H1 (cell line): ENCODE measurements at regions not wholly inside any gene's neighbourhood (a gene's known extent, or its start where the extent isn't known, plus 50 kb on each side); places are given as distances from the start of the nearest gene placed in this dataset.
A peak's percentile ranks its signal among the peaks of the same experiment; 100 is the strongest.

Experiments used
- CTCF ChIA-PET: fragments of 300-600 bp; sonication (Branson Sonifier 250); formaldehyde crosslinking; loops from one replicate; lab custom pipeline; 2021; ENCODE audit not compliant: partially characterized antibody; lab: Charles Lee
- POLR2A ChIA-PET: fragments of 300-600 bp; sonication (Branson Sonifier 250); formaldehyde crosslinking; loops from one replicate; lab custom pipeline; 2021; ENCODE audit warnings: inconsistent platforms; ENCODE audit not compliant: partially characterized antibody; lab: Charles Lee
- DNase-seq, 2 experiments: peaks; one replicate each; pipeline versions ENCODE4 v3.0.0 to v3.0.0-alpha.2; 2010 to 2022; ENCODE audit warnings: low spot score in 2 of 2, low read depth in 1 of 2, mixed read lengths in 1 of 2
- FAIRE-seq: peaks from 2 replicates; lab custom pipeline; 2011; peaks lifted over from hg19 to GRCh38; lab: Jason Lieb, UNC
- H2AFZ ChIP-seq: 2 replicates; pipeline ENCODE4 v1.8.1; 2012; ENCODE audit warnings: low read length, inconsistent platforms
- H2AK5ac ChIP-seq: 2 replicates; pipeline ENCODE4 v1.6.1; 2013; ENCODE audit warnings: low read depth, low read length
- H2BK120ac ChIP-seq: replicated peaks from 2 replicates; pipeline ENCODE3; 2013; ENCODE audit warnings: low read depth, low read length, inconsistent platforms
- H2BK12ac ChIP-seq: 2 replicates; pipeline ENCODE4 v1.6.1; 2013; ENCODE audit warnings: low read depth, low read length
- H2BK15ac ChIP-seq: 2 replicates; pipeline ENCODE4 v1.6.1; 2013; ENCODE audit warnings: low read length
- H2BK20ac ChIP-seq: 2 replicates; pipeline ENCODE4 v1.6.1; 2013; ENCODE audit warnings: low read length
- H2BK5ac ChIP-seq: 2 replicates; pipeline ENCODE4 v1.6.1; 2013; ENCODE audit warnings: low read depth, low read length
- H3K14ac ChIP-seq: 2 replicates; pipeline ENCODE4 v1.6.1; 2013; ENCODE audit warnings: inconsistent platforms; ENCODE audit not compliant: insufficient read length
- H3K18ac ChIP-seq: 2 replicates; pipeline ENCODE4 v1.6.1; 2013; ENCODE audit warnings: low read length; ENCODE audit errors: extremely low read depth
- H3K23ac ChIP-seq: 2 replicates; pipeline ENCODE4 v1.6.1; 2013; ENCODE audit warnings: inconsistent platforms; ENCODE audit not compliant: insufficient read length
- H3K23me2 ChIP-seq: 2 replicates; pipeline ENCODE4 v1.6.1; 2013; ENCODE audit warnings: low read depth, low read length
- H3K27ac ChIP-seq: 2 replicates; pipeline ENCODE4 v1.6.1; 2011; ENCODE audit warnings: low read depth, low read length, inconsistent platforms
- H3K27me3 ChIP-seq, 4 experiments: replicated peaks in 1 of 4; 1 replicate in 1 of 4; 2 replicates in 3 of 4; pipeline versions ENCODE4 v1.6.1 to v1.8.1; 2011 to 2013; ENCODE audit warnings: low read length in 3 of 4, mild to moderate bottlenecking in 3 of 4, inconsistent platforms in 2 of 4, mixed read lengths in 2 of 4, moderate library complexity in 1 of 4; ENCODE audit not compliant: control insufficient read depth in 3 of 4, insufficient read depth in 3 of 4; ENCODE audit errors: extremely low read depth in 1 of 4
- H3K36me3 ChIP-seq, 4 experiments: 2 replicates each; pipeline versions ENCODE4 v1.6.1 to v1.8.1; 2011 to 2013; ENCODE audit warnings: mild to moderate bottlenecking in 4 of 4, low read length in 3 of 4, moderate library complexity in 2 of 4, control low read depth in 1 of 4, inconsistent platforms in 1 of 4; ENCODE audit not compliant: insufficient read depth in 4 of 4, control insufficient read depth in 2 of 4
- H3K4ac ChIP-seq: replicated peaks from 2 replicates; pipeline ENCODE3; 2013; ENCODE audit warnings: low read length, low read depth, mixed read lengths, inconsistent platforms; ENCODE audit not compliant: insufficient read length
- H3K4me1 ChIP-seq, 4 experiments: replicated peaks in 1 of 4; 1 replicate in 1 of 4; 2 replicates in 3 of 4; pipeline versions ENCODE4 v1.6.1 to v1.8.1; 2011 to 2013; ENCODE audit warnings: low read length in 3 of 4, inconsistent platforms in 2 of 4, mixed read lengths in 1 of 4; ENCODE audit not compliant: insufficient read depth in 4 of 4, control insufficient read depth in 3 of 4
- H3K4me2 ChIP-seq, 2 experiments: 2 replicates each; pipeline versions ENCODE4 v1.6.1 to v1.8.1; 2011 to 2013; ENCODE audit warnings: low read depth in 2 of 2, low read length in 2 of 2, control low read depth in 1 of 2, inconsistent platforms in 1 of 2, mild to moderate bottlenecking in 1 of 2; ENCODE audit not compliant: insufficient read depth in 1 of 2
- H3K4me3 ChIP-seq, 4 experiments: fragments of 200-600, 300-600 bp in 1 of 4; sonication (generic), shearing (Covaris generic), sonication (Bioruptor Twin) in 1 of 4; 2 replicates each; pipeline versions ENCODE4 v1.5.1 to v1.8.1; 2011 to 2016; ENCODE audit warnings: low read length in 4 of 4, low read depth in 3 of 4, control low read depth in 2 of 4, inconsistent platforms in 2 of 4, mild to moderate bottlenecking in 2 of 4, mixed read lengths in 1 of 4, moderate library complexity in 1 of 4; ENCODE audit not compliant: insufficient read depth in 2 of 4; ENCODE audit errors: extremely low read depth in 1 of 4
- H3K56ac ChIP-seq: replicated peaks from 2 replicates; pipeline ENCODE3; 2013; ENCODE audit warnings: low read depth, mild to moderate bottlenecking, mixed read lengths, low read length, inconsistent platforms; ENCODE audit not compliant: insufficient read length
- H3K79me1 ChIP-seq: 2 replicates; pipeline ENCODE4 v1.6.1; 2013; ENCODE audit warnings: low read depth, low read length, control low read depth
- H3K79me2 ChIP-seq, 2 experiments: 2 replicates each; pipeline versions ENCODE4 v1.6.1 to v1.8.1; 2012 to 2013; ENCODE audit warnings: low read length in 2 of 2, mild to moderate bottlenecking in 2 of 2, inconsistent platforms in 1 of 2; ENCODE audit not compliant: insufficient read depth in 2 of 2, control insufficient read depth in 1 of 2
- H3K9ac ChIP-seq, 4 experiments: replicated peaks in 1 of 4; 1 replicate in 1 of 4; 2 replicates in 3 of 4; pipeline versions ENCODE4 v1.6.1 to v1.8.1; 2011 to 2013; ENCODE audit warnings: low read depth in 3 of 4, low read length in 3 of 4, control low read depth in 2 of 4, mild to moderate bottlenecking in 2 of 4, moderate library complexity in 2 of 4, inconsistent platforms in 1 of 4; ENCODE audit errors: extremely low read depth in 1 of 4
- H3K9me3 ChIP-seq, 2 experiments: 2 replicates each; pipeline versions ENCODE4 v1.6.1 to v1.8.1; 2012 to 2013; ENCODE audit warnings: mild to moderate bottlenecking in 2 of 2, moderate library complexity in 2 of 2, control low read depth in 1 of 2, inconsistent platforms in 1 of 2, low read depth in 1 of 2, low read length in 1 of 2, mixed read lengths in 1 of 2; ENCODE audit not compliant: insufficient read depth in 2 of 2
- H4K20me1 ChIP-seq, 2 experiments: replicated peaks in 1 of 2; 2 replicates each; pipeline versions ENCODE3 to v1.8.1; 2011 to 2013; ENCODE audit warnings: inconsistent platforms in 2 of 2, low read length in 2 of 2, mild to moderate bottlenecking in 1 of 2; ENCODE audit not compliant: insufficient read depth in 2 of 2, control insufficient read depth in 1 of 2
- H4K5ac ChIP-seq: 2 replicates; pipeline ENCODE4 v1.6.1; 2013; ENCODE audit warnings: low read length, low read depth, mixed read lengths, inconsistent platforms; ENCODE audit not compliant: insufficient read length
- H4K8ac ChIP-seq: 2 replicates; pipeline ENCODE4 v1.8.0; 2013; ENCODE audit warnings: mild to moderate bottlenecking, moderate library complexity, low read length, inconsistent platforms; ENCODE audit not compliant: insufficient read depth; ENCODE audit errors: extremely low read depth
- H4K91ac ChIP-seq: replicated peaks from 2 replicates; pipeline ENCODE3; 2013; ENCODE audit warnings: low read length, mixed read lengths, inconsistent platforms; ENCODE audit not compliant: insufficient read length
- CEBPB ChIP-seq: IDR thresholded peaks from 2 replicates; pipeline ENCODE4 v1.6.1; 2012; ENCODE audit warnings: low read depth, low read length
- FOSL1 ChIP-seq: IDR thresholded peaks from 2 replicates; pipeline ENCODE4 v1.6.1; 2011; ENCODE audit warnings: mild to moderate bottlenecking, low read depth, low read length, moderate library complexity; ENCODE audit not compliant: insufficient read depth
- PHF8 ChIP-seq: fragments of 200-600 bp; sonication (generic); conservative IDR thresholded peaks from 2 replicates; pipeline ENCODE4 v1.7.1; 2012; ENCODE audit warnings: low read depth, mild to moderate bottlenecking, inconsistent platforms, low read length, moderate library complexity
- WGBS, 2 experiments: shearing (Covaris generic) in 1 of 2; methylation state at CpG; one replicate each; pipeline versions ENCODE4 v1.1.6 to v1.1.7; 2013 to 2015; ENCODE audit warnings: low lambda C conversion rate in 2 of 2, mixed read lengths in 2 of 2, inconsistent platforms in 1 of 2, low coverage in 1 of 2, missing lambda C conversion rate in 1 of 2; ENCODE audit not compliant: insufficient replicate concordance in 2 of 2, insufficient coverage in 1 of 2, insufficient read length in 1 of 2; ENCODE audit errors: extremely low coverage in 1 of 2, missing lambda C conversion rate in 1 of 2; 5-methylcytosine and 5-hydroxymethylcytosine counted together

GRCh38 chr1:195960580-195960979 is 647.7 kb downstream of the KCNT2 start:
- Histone ChIP-seq H2BK5ac (no peak overlapping the region), H3K4me1 (peaks cover 0 to 3% (median 0%) of the 10 kb centered on the region in 4 experiments; a peak in 2 of 7 replicates), H2BK12ac (no peak overlapping the region), H4K20me1 (no peaks in the 10 kb centered on the region), H4K5ac (no peak overlapping the region), H3K4me2 (no peak overlapping the region), H3K9ac (no peak overlapping the region), H3K23me2 (no peaks in the 10 kb centered on the region), H2BK20ac (no peak overlapping the region), H3K27ac (no peak overlapping the region; the same call in 1 of the 2 replicates), H3K4ac (no peak overlapping the region), H2AK5ac (no peak overlapping the region), H2AFZ (peak overlapping the region; percentile 93; the same call in 1 of the 2 replicates), H3K14ac (no peak overlapping the region), H3K23ac (no peak overlapping the region), H4K91ac (no peak overlapping the region), H3K9me3 (no peaks in the 10 kb centered on the region), H3K4me3 (no peak overlapping the region), H3K18ac (no peak overlapping the region), H2BK120ac (no peak overlapping the region), H4K8ac (no peak overlapping the region), H3K27me3 (no peaks in the 10 kb centered on the region), H3K36me3 (no peaks in the 10 kb centered on the region), H3K79me2 (no peaks in the 10 kb centered on the region), H3K79me1 (no peaks in the 10 kb centered on the region), H2BK15ac (no peak overlapping the region), H3K56ac (no peak overlapping the region)
- CTCF ChIA-PET = interaction anchor here (1.2 kb wide), 1 partner anchor 13 kb away, joined by 4 read pairs; no protein-coding TSS in a partner anchor
- TF ChIP-seq PHF8 (no peak), FOSL1 (no peak), CEBPB (no peak)
- FAIRE-seq = no peak
- WGBS, 2 experiments = 79% methylated on average over 2 of the region's 2 CpGs; no CpG with 5 or more reads in 1 of the 2 experiments
- DNase-seq = no peak
- POLR2A ChIA-PET = no interaction called here
